ENCODE measurements at regions not wholly inside any gene's neighbourhood (a gene's known extent, or its start where the extent isn't known, plus 50 kb on each side); places are given as distances from the start of the nearest gene placed in this dataset.
"Not testable (repeated sequence)": the region's sequence is repeated elsewhere in the genome, so short reads cannot be mapped to it uniquely, and the experiment has no call there.

DNA sequence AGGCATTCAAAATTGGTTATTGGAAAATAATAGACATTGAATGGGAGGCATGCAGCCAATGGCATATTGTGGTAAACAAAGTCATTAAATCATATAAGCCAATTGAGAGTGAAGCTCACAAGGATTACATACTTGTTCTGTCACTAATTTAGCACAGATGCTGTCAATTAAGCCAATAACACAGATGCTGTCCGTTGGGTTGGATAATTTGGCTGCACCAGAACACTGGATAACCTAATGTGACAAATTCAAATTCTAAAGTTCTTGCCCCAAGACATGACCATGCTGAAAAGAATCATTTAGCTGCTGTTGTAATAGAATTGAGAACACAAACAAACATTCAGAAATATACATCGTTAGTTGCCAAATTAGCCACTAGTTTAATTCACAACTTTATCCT is 1796.4 kb downstream of the EFNA5 start:
- Mint-ChIP-seq H3K9me3 (peaks cover 4% of the 10 kb centered on the region), H3K4me3 (no peak overlapping the region), H3K4me1 (no peaks in the 10 kb centered on the region), H3K27me3 (no peaks in the 10 kb centered on the region), H3K36me3 (no peaks in the 10 kb centered on the region), H3K27ac (no peak overlapping the region)

DNA sequence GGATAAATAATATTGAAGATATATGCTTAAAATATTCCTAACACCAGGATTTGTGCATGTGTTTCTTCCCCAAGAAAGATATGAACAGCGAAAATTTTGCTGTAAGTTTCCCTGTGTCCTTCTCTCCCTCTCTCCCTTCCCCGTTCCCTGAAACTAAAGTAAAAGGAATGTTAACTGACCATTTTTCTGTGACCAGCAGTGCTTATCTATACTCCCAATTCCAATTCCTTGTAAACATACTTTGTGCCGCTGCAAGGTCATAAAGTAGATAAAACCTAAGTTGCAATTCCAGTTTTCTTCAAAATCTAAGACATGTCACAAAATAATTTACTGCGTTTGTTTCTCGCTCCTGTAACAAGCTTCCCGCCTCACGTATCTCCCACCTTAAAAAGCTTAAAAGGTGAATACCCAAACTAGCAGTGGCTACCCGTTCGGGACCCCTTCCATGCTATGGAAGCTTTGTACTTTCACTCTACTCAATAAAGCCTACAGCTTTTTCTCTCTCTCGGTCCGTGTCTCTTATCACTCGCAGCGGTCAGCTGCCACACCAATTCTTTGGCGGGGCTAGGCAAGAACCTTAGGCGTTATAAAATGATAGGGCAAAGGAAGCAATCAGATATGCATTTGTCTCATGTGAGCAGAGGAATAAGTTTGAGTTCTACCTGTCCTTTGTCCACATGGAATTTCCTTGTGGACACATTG is 1798.0 kb downstream of the EFNA5 start:
- H3K9me3 Mint-ChIP-seq: peaks cover 4% of the 10 kb centered on the region
- H3K4me3 Mint-ChIP-seq: no peak overlapping the region
- H3K36me3 Mint-ChIP-seq: no peaks in the 10 kb centered on the region
- no peaks in the 10 kb centered on the region for H3K27me3 Mint-ChIP-seq
- H3K27ac Mint-ChIP-seq: no peak overlapping the region
- H3K4me1 Mint-ChIP-seq: no peaks in the 10 kb centered on the region

DNA sequence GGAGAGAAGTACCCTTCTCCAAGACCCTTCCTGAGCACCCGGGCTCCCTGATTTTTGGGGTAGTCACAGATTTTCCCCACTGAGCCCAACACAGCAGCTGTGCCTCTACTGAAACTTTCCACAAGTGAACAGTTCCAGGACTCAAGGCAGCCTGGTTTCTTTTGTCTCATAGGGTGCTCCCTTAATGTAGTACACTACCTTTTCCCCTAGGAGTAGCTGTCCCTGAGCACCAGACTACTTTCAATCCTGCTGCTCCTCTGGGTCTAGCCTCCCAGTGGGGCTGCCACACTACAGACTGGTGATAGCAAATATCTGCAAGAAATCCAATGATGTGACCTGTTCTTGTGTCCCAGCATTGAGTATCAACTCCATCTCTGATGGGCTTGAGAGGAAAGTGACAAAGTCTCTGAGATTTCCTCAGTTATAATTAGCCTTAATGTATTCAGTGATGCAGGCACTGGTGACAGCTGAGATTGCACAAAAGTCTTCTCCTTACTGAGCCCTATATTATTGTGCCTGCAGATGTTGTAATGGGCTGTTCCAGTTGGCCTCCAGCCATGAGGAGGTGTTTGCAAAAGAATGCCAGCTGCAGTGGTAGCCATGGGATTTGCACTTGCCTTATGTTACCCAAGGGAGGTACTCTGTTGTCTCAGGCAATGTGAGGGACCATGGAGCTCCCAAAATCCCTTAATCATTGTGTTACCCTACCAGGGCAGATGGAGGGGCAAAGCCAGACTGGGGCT is 1802.5 kb downstream of the EFNA5 start:
- Mint-ChIP-seq H3K27me3 (no peaks in the 10 kb centered on the region), H3K4me3 (no peak overlapping the region), H3K9me3 (peaks cover 11% of the 10 kb centered on the region), H3K27ac (no peak overlapping the region), H3K4me1 (no peaks in the 10 kb centered on the region), H3K36me3 (no peaks in the 10 kb centered on the region)

DNA sequence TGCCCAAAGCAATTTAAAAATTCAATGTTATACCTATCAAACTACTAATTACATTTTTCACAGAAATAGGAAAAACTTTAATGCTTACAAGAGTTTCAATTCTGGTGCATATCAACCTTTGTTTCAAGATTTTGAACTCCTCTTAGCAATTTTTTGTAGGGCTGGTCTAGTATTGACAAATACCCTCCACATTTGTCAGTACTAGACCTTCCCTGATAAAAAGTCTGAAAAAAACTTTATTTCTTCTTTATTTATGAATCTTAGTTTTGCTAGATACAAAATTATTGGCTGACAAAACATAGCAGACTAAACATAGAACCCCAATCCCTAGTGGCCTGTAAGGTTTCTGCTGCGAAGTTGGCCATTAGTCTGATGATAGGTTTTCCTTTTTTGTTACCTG is 1804.9 kb downstream of the EFNA5 start:
- no peak overlapping the region for H3K4me3 Mint-ChIP-seq
- H3K36me3 Mint-ChIP-seq: no peaks in the 10 kb centered on the region
- H3K27ac Mint-ChIP-seq: no peak overlapping the region
- H3K4me1 Mint-ChIP-seq: no peaks in the 10 kb centered on the region
- H3K27me3 Mint-ChIP-seq: no peaks in the 10 kb centered on the region
- H3K9me3 Mint-ChIP-seq: peaks cover 11% of the 10 kb centered on the region

DNA sequence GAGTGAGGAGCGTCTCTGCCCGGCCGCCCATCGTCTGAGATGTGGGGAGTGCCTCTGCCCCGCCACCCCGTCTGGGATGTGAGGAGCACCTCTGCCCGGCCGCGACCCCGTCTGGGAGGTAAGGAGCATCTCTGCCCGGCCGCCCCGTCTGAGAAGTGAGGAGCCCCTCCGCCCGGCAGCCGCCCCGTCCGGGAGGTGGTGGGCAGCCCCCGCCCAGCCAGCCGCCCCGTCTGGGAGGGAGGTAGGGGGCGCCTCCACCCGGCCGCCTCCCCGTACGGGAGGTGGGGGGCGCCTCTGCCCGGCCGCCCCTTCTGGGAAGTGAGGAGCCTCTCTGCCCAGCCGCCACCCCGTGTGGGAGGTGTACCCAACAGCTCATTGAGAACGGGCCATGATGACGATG is 1811.4 kb downstream of the EFNA5 start:
- H3K27me3 Mint-ChIP-seq, H3K36me3 Mint-ChIP-seq, H3K4me1 Mint-ChIP-seq, H3K27ac Mint-ChIP-seq, H3K4me3 Mint-ChIP-seq: not testable (repeated sequence)
- H3K9me3 Mint-ChIP-seq: peaks cover 13% of the 10 kb centered on the region

DNA sequence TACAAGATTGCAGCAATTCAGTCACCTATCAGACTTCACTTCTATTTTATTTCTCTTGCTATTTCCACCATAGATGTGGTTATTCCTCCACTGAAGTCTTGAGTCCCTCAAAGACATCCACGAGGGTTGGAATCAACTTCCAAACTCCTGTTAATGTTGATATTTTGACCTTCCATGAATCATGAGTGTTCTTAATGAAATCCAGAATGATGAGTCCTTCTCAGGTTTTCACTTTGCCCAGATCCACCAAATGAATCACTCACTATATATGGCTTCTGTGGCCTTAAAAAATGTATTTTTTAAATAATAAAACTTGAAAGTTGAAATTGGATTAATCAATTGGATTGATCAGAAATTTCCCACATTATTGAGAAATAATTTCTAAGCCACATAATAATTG is 1821.0 kb downstream of the EFNA5 start:
- H3K27me3 Mint-ChIP-seq: no peaks in the 10 kb centered on the region
- no peak overlapping the region for H3K4me3 Mint-ChIP-seq
- H3K27ac Mint-ChIP-seq: no peak overlapping the region
- H3K36me3 Mint-ChIP-seq: no peaks in the 10 kb centered on the region
- no peaks in the 10 kb centered on the region for H3K4me1 Mint-ChIP-seq
- peaks cover 18% of the 10 kb centered on the region for H3K9me3 Mint-ChIP-seq

DNA sequence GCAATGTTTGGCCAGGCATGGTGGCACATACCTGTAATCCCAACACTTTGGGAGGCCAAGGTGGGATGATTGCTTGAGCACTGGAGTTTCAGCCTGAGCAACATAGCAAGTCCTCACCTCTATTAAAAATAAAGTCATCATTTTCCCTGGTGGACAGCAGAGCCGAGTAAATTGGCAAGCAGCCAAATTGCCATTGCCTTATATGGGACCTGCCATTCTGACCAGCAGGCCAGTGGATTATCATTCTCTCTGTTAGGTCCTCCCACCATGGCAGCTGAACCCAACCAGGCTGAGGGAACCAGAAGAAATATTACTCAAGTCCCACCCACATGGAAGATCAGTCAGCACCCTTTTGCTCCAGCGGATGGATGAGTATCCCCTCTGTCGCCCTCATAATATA is 1829.9 kb downstream of the EFNA5 start:
- H3K4me1 Mint-ChIP-seq: no peaks in the 10 kb centered on the region
- H3K9me3 Mint-ChIP-seq: peaks cover 19% of the 10 kb centered on the region
- H3K27me3 Mint-ChIP-seq: no peaks in the 10 kb centered on the region
- H3K4me3 Mint-ChIP-seq: no peak overlapping the region
- no peaks in the 10 kb centered on the region for H3K36me3 Mint-ChIP-seq
- H3K27ac Mint-ChIP-seq: no peak overlapping the region

DNA sequence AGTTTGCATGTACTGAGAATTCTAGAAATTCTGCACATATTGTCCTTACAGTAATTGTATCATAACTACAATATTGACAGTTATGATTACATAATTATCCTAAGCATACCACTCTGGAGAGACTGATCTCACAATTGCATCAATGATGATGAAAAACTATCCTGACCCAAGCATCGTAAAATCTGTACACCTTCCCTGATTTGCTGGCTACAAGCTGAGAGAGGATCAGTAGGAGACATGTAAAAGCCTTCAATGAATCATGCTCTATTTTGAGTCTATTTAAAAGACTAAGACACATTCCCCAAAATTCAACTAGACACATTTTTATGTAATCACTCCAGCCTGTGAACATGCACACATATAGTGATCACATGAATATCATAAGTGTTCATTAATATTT is 1833.8 kb downstream of the EFNA5 start:
- H3K4me3 Mint-ChIP-seq: no peak overlapping the region
- H3K27ac Mint-ChIP-seq: no peak overlapping the region
- H3K36me3 Mint-ChIP-seq: no peaks in the 10 kb centered on the region
- H3K27me3 Mint-ChIP-seq: no peaks in the 10 kb centered on the region
- H3K4me1 Mint-ChIP-seq: no peaks in the 10 kb centered on the region
- peaks cover 19% of the 10 kb centered on the region for H3K9me3 Mint-ChIP-seq

DNA sequence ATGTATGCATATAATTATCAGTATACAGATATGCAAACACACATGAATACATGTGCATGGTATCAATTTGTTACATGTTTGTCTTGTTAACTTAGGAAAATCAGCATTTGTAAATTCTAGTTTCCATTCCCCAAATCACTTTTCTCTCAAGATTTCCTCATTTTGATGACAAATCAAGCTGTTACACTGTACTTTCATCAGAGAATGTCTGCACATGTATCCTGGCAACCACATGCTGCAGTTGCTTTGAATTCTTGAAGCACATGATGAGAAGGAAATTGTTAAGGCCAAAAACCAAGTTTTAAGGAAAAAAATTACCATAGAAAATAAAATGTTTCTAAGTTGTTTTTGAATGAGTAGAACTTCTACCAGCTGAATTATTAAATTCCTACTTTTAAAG is 1834.5 kb downstream of the EFNA5 start:
- H3K9me3 Mint-ChIP-seq: peaks cover 19% of the 10 kb centered on the region
- no peaks in the 10 kb centered on the region for H3K36me3 Mint-ChIP-seq
- H3K27me3 Mint-ChIP-seq: no peaks in the 10 kb centered on the region
- H3K4me1 Mint-ChIP-seq: no peaks in the 10 kb centered on the region
- no peak overlapping the region for H3K27ac Mint-ChIP-seq
- H3K4me3 Mint-ChIP-seq: no peak overlapping the region

DNA sequence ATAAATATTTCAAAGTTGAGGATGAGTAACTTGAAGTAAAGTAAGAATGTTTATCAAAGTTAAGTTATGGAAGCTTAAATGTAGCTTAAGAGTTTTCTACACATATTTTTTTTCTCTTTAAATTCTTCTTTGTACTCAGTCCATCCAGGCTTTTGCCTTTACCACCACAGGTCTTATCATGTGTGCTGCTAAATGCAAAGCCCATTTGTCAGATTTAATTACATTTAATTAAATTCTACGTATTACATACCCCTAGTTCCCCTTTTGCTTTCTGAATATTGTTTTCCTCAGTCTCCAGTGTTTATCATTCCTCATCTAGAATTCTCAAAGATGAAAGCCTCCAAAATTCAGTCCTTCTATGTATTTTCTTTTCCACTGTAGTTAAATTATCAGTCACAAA is 1841.9 kb downstream of the EFNA5 start:
- no peak overlapping the region for H3K27ac Mint-ChIP-seq
- H3K4me1 Mint-ChIP-seq: no peaks in the 10 kb centered on the region
- no peak overlapping the region for H3K4me3 Mint-ChIP-seq
- H3K27me3 Mint-ChIP-seq: no peaks in the 10 kb centered on the region
- no peaks in the 10 kb centered on the region for H3K9me3 Mint-ChIP-seq
- no peaks in the 10 kb centered on the region for H3K36me3 Mint-ChIP-seq

DNA sequence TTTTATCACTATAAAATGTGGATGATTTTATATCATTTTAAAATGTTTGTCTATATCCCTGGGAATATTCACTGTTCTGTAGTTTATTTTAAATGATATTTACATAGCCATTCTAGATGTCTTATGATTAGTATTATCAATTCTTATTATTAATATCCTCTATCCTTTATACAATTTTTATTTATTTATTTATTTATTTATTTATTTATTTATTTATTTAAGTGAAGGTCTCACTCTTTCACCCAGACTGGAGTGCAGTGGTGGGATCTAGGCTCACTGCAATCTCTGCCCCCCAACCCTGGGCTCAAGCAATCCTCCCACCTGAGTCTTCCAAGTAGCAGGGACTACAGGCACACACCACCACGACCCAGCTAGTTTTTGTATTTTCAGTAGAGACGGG is 1848.9 kb downstream of the EFNA5 start:
- no peaks in the 10 kb centered on the region for H3K27me3 Mint-ChIP-seq
- peaks cover 7% of the 10 kb centered on the region for H3K9me3 Mint-ChIP-seq
- H3K4me3 Mint-ChIP-seq: no peak overlapping the region
- no peak overlapping the region for H3K27ac Mint-ChIP-seq
- H3K4me1 Mint-ChIP-seq: no peaks in the 10 kb centered on the region
- H3K36me3 Mint-ChIP-seq: no peaks in the 10 kb centered on the region

DNA sequence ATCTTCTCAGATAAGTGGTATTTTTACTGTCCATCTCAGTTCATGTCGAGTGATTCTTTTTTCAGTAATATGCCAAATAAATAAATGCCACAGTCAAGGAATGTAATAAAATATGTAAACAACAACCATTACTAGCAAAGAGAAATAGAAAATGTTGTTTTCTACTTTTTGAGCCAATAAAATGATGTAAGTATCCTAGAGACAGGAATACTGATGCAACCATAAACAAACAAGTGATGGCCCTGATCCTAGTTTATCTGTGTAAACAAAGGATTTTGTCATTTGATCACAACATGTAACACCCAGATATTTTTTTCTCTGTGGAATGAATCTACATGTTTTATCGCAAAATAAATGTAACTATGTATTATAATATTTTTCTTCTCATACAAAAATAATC is 1852.8 kb downstream of the EFNA5 start:
- Mint-ChIP-seq H3K4me1 (no peaks in the 10 kb centered on the region), H3K4me3 (no peak overlapping the region), H3K27me3 (no peaks in the 10 kb centered on the region), H3K27ac (no peak overlapping the region), H3K36me3 (no peaks in the 10 kb centered on the region), H3K9me3 (peaks cover 7% of the 10 kb centered on the region)

DNA sequence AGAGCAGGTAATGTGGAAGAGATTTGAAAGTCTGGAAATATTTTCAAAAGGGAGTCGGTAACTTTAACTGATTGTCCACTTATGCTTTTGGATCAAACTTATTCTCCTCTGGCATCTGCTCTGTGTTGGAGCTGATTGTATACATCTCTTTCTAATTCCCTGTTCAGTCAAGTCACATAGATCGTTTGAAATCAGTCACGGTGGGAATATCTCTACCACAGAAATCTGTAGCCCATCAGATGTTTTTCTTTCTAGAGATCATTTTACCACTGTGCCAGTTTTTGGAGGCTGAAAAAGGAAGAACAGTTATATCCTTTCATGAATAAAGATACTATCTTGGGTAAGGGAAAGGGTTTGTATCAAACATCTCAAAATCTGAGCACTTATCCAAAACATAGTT is 1853.3 kb downstream of the EFNA5 start:
- no peak overlapping the region for H3K4me3 Mint-ChIP-seq
- peaks cover 7% of the 10 kb centered on the region for H3K9me3 Mint-ChIP-seq
- H3K36me3 Mint-ChIP-seq: no peaks in the 10 kb centered on the region
- no peaks in the 10 kb centered on the region for H3K27me3 Mint-ChIP-seq
- H3K4me1 Mint-ChIP-seq: no peaks in the 10 kb centered on the region
- no peak overlapping the region for H3K27ac Mint-ChIP-seq

DNA sequence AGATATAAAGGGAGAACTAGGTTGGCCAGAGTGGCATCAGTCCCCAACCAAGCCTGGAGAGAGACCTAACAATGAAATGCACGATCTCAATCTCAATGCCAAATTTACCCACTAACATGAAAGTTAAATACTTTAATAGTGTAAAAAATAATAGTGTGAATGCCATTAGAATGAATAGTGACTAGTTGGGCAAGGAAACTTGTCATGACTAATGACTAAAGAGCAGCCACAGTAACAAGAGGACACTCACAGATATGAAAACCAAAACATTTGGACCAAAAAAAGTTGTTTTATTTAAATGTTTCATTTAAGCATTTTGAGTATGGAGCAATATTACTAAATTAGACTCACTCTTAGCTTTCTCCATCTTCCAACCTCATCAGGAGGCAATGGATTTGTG is 1853.8 kb downstream of the EFNA5 start:
- Mint-ChIP-seq H3K9me3 (peaks cover 7% of the 10 kb centered on the region), H3K36me3 (no peaks in the 10 kb centered on the region), H3K4me1 (no peaks in the 10 kb centered on the region), H3K27me3 (no peaks in the 10 kb centered on the region), H3K27ac (no peak overlapping the region), H3K4me3 (no peak overlapping the region)

DNA sequence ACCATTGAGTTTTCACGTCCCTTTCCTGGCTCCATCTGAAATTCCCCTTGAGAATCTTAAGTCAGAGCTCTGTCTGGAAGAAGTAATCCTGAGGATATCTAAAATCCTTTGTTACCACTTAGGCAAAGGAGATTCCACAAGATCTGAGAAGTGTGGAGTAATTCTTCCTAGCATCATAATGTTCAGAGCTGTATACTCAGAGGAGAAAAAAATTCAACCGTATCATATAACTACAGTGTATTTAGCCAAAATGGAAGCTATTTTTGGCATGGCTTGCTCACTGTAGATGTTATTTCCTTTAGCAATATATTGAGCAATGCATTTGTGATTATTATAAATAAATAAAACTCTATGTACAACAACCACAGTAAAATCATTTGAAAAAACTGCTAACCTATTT is 1858.4 kb downstream of the EFNA5 start:
- Mint-ChIP-seq H3K27me3 (no peaks in the 10 kb centered on the region), H3K27ac (no peak overlapping the region), H3K4me3 (no peak overlapping the region), H3K36me3 (no peaks in the 10 kb centered on the region), H3K4me1 (no peaks in the 10 kb centered on the region), H3K9me3 (peaks cover 18% of the 10 kb centered on the region)

DNA sequence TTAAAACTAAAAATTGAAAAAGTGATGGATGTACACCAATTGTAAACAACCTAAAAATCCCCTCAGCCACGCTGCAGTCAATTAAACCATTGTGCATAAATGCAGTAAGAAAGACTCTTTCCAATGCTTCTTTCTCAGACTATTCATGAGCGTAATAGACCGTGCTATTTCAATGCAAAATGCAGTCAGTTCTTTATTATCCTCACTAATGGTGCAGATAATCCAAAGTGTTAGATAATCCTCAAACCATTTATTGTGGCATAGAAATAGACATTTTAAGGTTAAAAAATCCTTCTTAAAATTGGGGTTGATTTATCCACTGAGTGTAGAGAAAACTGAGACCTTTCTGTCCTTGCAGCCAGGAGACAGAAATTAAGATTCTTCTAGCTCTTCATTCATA is 1862.8 kb downstream of the EFNA5 start:
- H3K4me3 Mint-ChIP-seq: no peak overlapping the region
- H3K27me3 Mint-ChIP-seq: no peaks in the 10 kb centered on the region
- no peak overlapping the region for H3K27ac Mint-ChIP-seq
- no peaks in the 10 kb centered on the region for H3K4me1 Mint-ChIP-seq
- H3K36me3 Mint-ChIP-seq: no peaks in the 10 kb centered on the region
- peaks cover 23% of the 10 kb centered on the region for H3K9me3 Mint-ChIP-seq

DNA sequence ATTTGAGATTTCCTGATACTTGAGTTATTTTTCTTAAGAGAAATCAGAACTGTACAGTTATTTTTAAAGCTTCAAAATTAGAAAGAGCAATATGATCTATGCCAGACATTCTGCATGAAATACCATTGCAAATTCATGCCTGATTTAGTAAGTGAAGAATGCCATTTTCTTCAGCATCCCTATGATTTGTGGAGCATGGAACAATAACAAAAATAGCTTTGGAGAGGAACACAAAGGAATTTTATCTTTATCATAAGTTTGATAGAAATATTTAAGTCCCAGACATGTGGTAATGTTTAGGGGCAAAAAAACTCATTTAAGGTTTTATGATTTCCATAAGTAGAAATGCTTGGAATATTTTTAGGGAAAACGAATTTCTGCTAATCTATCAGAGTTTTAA is 1863.4 kb downstream of the EFNA5 start:
- no peak overlapping the region for H3K27ac Mint-ChIP-seq
- H3K4me1 Mint-ChIP-seq: no peaks in the 10 kb centered on the region
- no peaks in the 10 kb centered on the region for H3K27me3 Mint-ChIP-seq
- H3K4me3 Mint-ChIP-seq: no peak overlapping the region
- H3K36me3 Mint-ChIP-seq: no peaks in the 10 kb centered on the region
- peaks cover 23% of the 10 kb centered on the region for H3K9me3 Mint-ChIP-seq

All from activated naive CD4-positive, alpha-beta T cell treated with anti-CD3 and anti-CD28 coated beads, Interleukin-2, amount 50 U/mL, for 24 hours (primary cell).